ENCODE measurements at regions not wholly inside any gene's neighbourhood (a gene's known extent, or its start where the extent isn't known, plus 50 kb on each side); places are given as distances from the start of the nearest gene placed in this dataset.

GRCh38 chr15:72979308-72979707 is 73.0 kb upstream of the NEO1 start:
- Histone ChIP-seq H3K27ac (no peak overlapping the region), H3K27me3 (no peaks in the 10 kb centered on the region), H3K36me3 (no peaks in the 10 kb centered on the region), H3K4me3 (no peak overlapping the region), H3K9me3 (no peaks in the 10 kb centered on the region), H3K4me1 (no peaks in the 10 kb centered on the region)
- in situ Hi-C loops (cut with MboI; ENCODE audit: low pct_ligation_motif_present in 1 of 4, low pct_unique_long_range_greater_than_20kb in 1 of 4, low sequenced_read_pairs in 3 of 4), result no loop called here
- no peak for TF ChIP-seq POLR2AphosphoS5 (IDR thresholded peaks at IDR 0.05)
- TF ChIP-seq CTCF (IDR thresholded peaks at IDR 0.05), result no peak
- no peak for TF ChIP-seq EP300 (IDR thresholded peaks at IDR 0.05; ENCODE audit: low read depth)
- no peak for TF ChIP-seq POLR2A (IDR thresholded peaks at IDR 0.05)
- no peak for DNase-seq
- intact Hi-C loops (cut with DNase I; ENCODE audit: low total_unique reads), result no loop called here
- 64 to 74% methylated on average over 5 of the region's 5 CpGs for WGBS, 2 donors (ENCODE audit: low coverage in 1 of 2)

- in situ Hi-C loops (cut with MboI; ENCODE audit: low pct_ligation_motif_present in 1 of 4, low pct_unique_long_range_greater_than_20kb in 1 of 4, low sequenced_read_pairs in 3 of 4), result no loop called here
- no peaks in the 10 kb centered on the region for H3K27me3 ChIP-seq
- no peak overlapping the region for H3K27ac ChIP-seq
- H3K4me3 ChIP-seq, result no peak overlapping the region
- no peaks in the 10 kb centered on the region for H3K36me3 ChIP-seq
- WGBS, 2 donors (ENCODE audit: low coverage in 1 of 2), result 88% methylated on average over 5 of the region's 5 CpGs
- H3K9me3 ChIP-seq, result no peaks in the 10 kb centered on the region
- TF ChIP-seq POLR2AphosphoS5 (IDR thresholded peaks at IDR 0.05) (no peak), CTCF (IDR thresholded peaks at IDR 0.05) (no peak), EP300 (IDR thresholded peaks at IDR 0.05; ENCODE audit: low read depth) (no peak), POLR2A (IDR thresholded peaks at IDR 0.05) (no peak)
- no peaks in the 10 kb centered on the region for H3K4me1 ChIP-seq
- intact Hi-C loops (cut with DNase I; ENCODE audit: low total_unique reads), result no loop called here
- DNase-seq, result no peak
Observed at GRCh38 chr15:72978223-72978622, 74.0 kb upstream of the NEO1 start.

- no peak overlapping the region for H3K4me3 ChIP-seq
- TF ChIP-seq POLR2AphosphoS5 (IDR thresholded peaks at IDR 0.05), result no peak
- no peak for TF ChIP-seq EP300 (IDR thresholded peaks at IDR 0.05; ENCODE audit: low read depth)
- TF ChIP-seq CTCF (IDR thresholded peaks at IDR 0.05), result no peak
- TF ChIP-seq POLR2A (IDR thresholded peaks at IDR 0.05), result no peak
- intact Hi-C loops (cut with DNase I; ENCODE audit: low total_unique reads), result no loop called here
- DNase-seq, result no peak
- no peaks in the 10 kb centered on the region for H3K9me3 ChIP-seq
- 75 to 100% methylated on average over 3 of the region's 3 CpGs for WGBS, 2 donors (ENCODE audit: low coverage in 1 of 2)
- H3K36me3 ChIP-seq, result no peaks in the 10 kb centered on the region
- H3K27ac ChIP-seq, result peak overlapping the region in 1 of 4 donors; percentile 23
- in situ Hi-C loops (cut with MboI; ENCODE audit: low pct_ligation_motif_present in 1 of 4, low pct_unique_long_range_greater_than_20kb in 1 of 4, low sequenced_read_pairs in 3 of 4), result no loop called here
- H3K27me3 ChIP-seq, result no peaks in the 10 kb centered on the region
- peaks cover 0 to 27% (median 11%) of the 10 kb centered on the region in 4 donors for H3K4me1 ChIP-seq
Observed at GRCh38 chr15:72972362-72972761, 79.9 kb upstream of the NEO1 start.

GRCh38 chr15:72971766-72972165 is 80.5 kb upstream of the NEO1 start:
- DNase-seq, result no peak
- TF ChIP-seq EP300 (IDR thresholded peaks at IDR 0.05; ENCODE audit: low read depth), result no peak
- TF ChIP-seq POLR2A (IDR thresholded peaks at IDR 0.05), result no peak
- TF ChIP-seq CTCF (IDR thresholded peaks at IDR 0.05), result no peak
- in situ Hi-C loops (cut with MboI; ENCODE audit: low pct_ligation_motif_present in 1 of 4, low pct_unique_long_range_greater_than_20kb in 1 of 4, low sequenced_read_pairs in 3 of 4), result no loop called here
- no peaks in the 10 kb centered on the region for H3K27me3 ChIP-seq
- no peaks in the 10 kb centered on the region for H3K36me3 ChIP-seq
- H3K4me1 ChIP-seq, result peaks cover 0 to 29% (median 11%) of the 10 kb centered on the region in 4 donors
- intact Hi-C loops (cut with DNase I; ENCODE audit: low total_unique reads), result no loop called here
- no peak overlapping the region for H3K4me3 ChIP-seq
- H3K9me3 ChIP-seq, result no peaks in the 10 kb centered on the region
- WGBS, 2 donors (ENCODE audit: low coverage in 1 of 2), result 57 to 69% methylated on average over 7 of the region's 7 CpGs
- peak overlapping the region in 3 of 4 donors; percentile 2 to 23 (median 4) for H3K27ac ChIP-seq
